Colonic mucosa (tissue), 4 donors: ENCODE measurements at regions not wholly inside any gene's neighbourhood (a gene's known extent, or its start where the extent isn't known, plus 50 kb on each side); places are given as distances from the start of the nearest gene placed in this dataset.

Experiments
- DNase-seq: peaks from one replicate; pipeline ENCODE4 v3.0.0-alpha.2; 2020
- H3K27ac ChIP-seq: fragments of 200-600 bp; one replicate; pipeline ENCODE4 v1.8.0; 2021
- H3K27me3 ChIP-seq: fragments of 200-600 bp; one replicate; pipeline ENCODE4 v1.8.0; 2021
- H3K36me3 ChIP-seq: fragments of 200-600 bp; one replicate; pipeline ENCODE4 v1.8.0; 2021
- H3K4me1 ChIP-seq: fragments of 200-600 bp; one replicate; pipeline ENCODE4 v1.8.0; 2021; ENCODE audit warnings: mild to moderate bottlenecking
- H3K4me3 ChIP-seq: fragments of 200-600 bp; one replicate; pipeline ENCODE4 v1.8.0; 2021
- H3K9ac ChIP-seq, 2 donors: one replicate each; pipeline ENCODE4 v1.7.0; 2013; ENCODE audit warnings: control low read depth in 2 of 2, low read depth in 2 of 2, low read length in 2 of 2
- H3K9me3 ChIP-seq: fragments of 200-600 bp; one replicate; pipeline ENCODE4 v1.8.0; 2021
- intact Hi-C: fragments of 100-400 bp; cut with DNase I; formaldehyde crosslinking; loops from one replicate; pipeline ENCODE4 v1.14.1; 2022
- TF ChIP-seq, protein P1 (sequence below): fragments of 200-600 bp; IDR thresholded peaks from one replicate; pipeline ENCODE4 v1.8.0; 2022; ENCODE audit warnings: antibody characterized with exemption, mild to moderate bottlenecking
- donor health status: healthy.
- donor health status: DM: no; HTN: no; CAD: no.
- donor health status: DM: no; HTN: no; CAD: no.

DNA sequence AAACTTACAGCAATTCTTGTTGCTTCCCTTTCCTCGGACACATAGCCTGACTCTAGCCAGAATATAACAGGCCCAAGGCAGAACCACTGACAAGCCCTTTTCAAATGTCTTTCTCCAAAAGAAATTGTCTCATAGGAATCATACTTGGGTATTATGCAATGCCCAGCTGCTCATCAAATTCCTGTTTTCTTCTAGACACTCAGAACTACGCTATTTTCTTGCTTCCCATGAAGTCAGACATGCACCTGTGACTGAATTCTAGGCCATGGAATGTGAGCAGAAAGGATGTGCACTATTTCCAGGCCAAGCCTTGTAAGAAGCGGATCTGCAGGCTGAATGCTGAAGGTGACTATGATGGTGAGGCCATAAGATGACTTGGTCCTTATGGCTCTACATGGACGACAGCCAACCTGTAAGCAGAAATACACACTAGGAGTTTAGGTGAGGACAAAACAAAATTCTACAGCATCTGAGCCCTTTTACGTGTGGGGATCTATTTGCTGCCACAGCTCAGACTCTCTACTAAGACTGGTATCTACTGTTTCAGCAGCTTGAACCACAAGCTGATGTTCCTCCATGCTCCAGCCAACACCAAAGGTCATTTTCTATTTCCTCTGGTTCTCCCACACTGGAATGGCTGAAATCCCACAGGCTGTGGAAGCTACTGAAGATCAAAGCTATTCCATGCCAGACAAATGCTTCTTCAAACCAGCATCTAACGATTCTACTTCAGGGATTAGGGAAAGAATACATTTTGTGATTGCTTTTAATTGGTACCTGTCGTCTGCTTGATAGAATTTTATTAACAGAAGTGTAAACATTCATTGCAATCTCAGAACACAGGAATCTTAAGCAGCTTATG lies 378.7 kb downstream of the RBM43 start:
- TF ChIP-seq, protein P1, sequence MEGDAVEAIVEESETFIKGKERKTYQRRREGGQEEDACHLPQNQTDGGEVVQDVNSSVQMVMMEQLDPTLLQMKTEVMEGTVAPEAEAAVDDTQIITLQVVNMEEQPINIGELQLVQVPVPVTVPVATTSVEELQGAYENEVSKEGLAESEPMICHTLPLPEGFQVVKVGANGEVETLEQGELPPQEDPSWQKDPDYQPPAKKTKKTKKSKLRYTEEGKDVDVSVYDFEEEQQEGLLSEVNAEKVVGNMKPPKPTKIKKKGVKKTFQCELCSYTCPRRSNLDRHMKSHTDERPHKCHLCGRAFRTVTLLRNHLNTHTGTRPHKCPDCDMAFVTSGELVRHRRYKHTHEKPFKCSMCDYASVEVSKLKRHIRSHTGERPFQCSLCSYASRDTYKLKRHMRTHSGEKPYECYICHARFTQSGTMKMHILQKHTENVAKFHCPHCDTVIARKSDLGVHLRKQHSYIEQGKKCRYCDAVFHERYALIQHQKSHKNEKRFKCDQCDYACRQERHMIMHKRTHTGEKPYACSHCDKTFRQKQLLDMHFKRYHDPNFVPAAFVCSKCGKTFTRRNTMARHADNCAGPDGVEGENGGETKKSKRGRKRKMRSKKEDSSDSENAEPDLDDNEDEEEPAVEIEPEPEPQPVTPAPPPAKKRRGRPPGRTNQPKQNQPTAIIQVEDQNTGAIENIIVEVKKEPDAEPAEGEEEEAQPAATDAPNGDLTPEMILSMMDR = no peak
- DNase-seq = no peak

DNA sequence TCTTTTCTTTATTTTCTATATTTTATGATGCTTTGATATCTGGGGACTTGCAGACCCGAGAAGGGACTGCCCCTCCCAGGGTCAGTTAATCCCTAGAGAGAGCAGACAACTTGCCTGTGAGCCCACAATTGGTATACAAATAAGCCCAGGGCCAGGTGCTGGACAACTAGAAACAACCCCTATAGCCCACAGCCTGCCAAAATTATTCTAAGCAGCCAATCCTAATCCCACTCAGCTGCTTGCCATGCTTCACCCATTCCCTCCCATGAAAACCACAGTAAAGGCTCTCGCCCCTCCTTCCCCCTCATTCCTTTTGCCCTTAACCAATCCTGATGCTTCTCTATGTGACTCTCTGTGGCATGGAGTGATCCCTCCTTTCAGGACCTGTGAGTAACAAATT lies 380.7 kb downstream of the RBM43 start:
- Histone ChIP-seq H3K9me3 (no peaks in the 10 kb centered on the region), H3K4me1 (no peaks in the 10 kb centered on the region), H3K27ac (no peak overlapping the region), H3K27me3 (no peaks in the 10 kb centered on the region), H3K36me3 (no peaks in the 10 kb centered on the region), H3K4me3 (no peak overlapping the region), H3K9ac (no peak overlapping the region)
- intact Hi-C loops = no loop called here
- DNase-seq = no peak
- TF ChIP-seq, protein P1 = no peak

More for the DNA sequence above, 378.7 kb downstream of the RBM43 start:
- Histone ChIP-seq H3K36me3 (no peaks in the 10 kb centered on the region), H3K4me1 (no peaks in the 10 kb centered on the region), H3K9me3 (no peaks in the 10 kb centered on the region), H3K27me3 (no peaks in the 10 kb centered on the region), H3K9ac (no peak overlapping the region), H3K27ac (no peak overlapping the region), H3K4me3 (no peak overlapping the region)
- intact Hi-C loops = no loop called here

DNA sequence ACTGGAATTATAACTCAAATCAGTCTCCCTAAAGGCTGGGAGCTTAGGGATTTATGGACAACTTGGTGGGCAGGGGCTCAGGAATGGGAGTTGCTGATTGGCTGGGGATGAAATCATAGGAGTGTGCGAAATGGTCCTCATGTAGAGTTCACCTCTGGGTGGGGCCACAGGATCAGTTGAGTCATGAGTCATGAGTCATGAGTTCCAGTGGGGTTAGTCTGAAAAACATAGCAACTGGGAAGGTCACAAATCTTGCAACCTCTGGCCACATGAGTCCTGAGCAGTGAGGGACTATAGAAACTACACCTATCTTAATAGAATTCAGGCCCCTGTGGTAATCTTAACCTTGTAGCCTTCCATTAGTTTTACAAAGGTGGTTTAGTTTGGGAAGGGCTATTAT lies 383.3 kb downstream of the RBM43 start:
- DNase-seq = no peak
- Histone ChIP-seq H3K36me3 (no peaks in the 10 kb centered on the region), H3K9ac (no peak overlapping the region), H3K27me3 (no peaks in the 10 kb centered on the region), H3K9me3 (no peaks in the 10 kb centered on the region), H3K27ac (no peak overlapping the region), H3K4me3 (no peak overlapping the region), H3K4me1 (no peaks in the 10 kb centered on the region)
- TF ChIP-seq, protein P1 = no peak
- intact Hi-C loops = no loop called here

DNA sequence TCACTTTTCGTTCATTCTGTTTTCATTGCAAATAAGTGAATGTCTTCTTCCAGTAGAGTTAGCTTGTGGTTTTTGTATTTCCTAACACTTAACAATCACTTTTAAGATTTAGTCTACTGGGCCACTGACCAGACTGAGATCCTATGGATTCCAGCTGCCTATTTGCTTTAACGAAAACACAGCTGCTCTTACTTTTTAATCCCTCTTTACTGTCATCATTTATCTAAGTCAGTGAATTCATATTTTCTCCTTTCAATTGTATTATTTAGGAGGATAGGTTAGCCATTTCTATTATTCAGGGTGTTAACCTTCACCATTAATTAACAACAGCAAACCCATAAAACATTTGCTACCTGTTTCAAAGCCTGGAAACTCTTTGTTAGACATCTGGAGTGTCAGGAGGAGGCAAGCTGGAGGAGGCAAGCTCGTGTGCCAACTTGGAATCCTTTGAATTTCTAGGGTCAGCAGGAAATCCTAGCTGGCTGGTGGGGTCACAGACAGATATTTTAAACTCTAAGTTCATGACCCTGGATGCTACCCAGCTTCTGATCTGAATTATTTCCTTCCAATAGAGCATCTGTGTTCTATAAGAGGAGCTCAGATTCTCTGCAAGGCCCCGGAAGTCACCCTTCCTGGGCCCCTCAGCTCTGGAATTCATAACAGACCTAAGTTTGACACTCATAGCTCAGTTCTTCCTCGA lies 385.3 kb downstream of the RBM43 start:
- no peaks in the 10 kb centered on the region for H3K9me3 ChIP-seq
- TF ChIP-seq, protein P1 = no peak
- no peak overlapping the region for H3K9ac ChIP-seq

DNA sequence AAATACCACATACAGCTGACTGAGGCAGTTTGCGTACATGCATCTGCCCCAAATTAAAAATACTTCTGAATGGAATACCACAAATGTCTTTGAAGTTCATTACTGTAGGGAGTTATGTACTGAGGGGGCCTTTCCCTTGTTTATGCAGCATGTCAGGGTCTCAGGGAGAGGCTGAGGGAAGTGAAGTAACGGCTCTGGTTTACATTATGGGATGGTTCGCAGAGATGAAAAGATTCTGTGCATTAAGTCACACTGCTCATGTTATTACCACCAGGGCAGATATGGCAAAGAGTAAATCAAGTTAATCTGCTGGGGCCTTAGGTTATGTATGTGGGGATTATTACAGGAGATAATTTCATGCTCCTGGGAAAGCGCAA lies 385.9 kb upstream of the RND3 start:
- H3K27ac ChIP-seq = no peak overlapping the region
- H3K4me3 ChIP-seq = no peak overlapping the region
- intact Hi-C loops = no loop called here
- H3K4me1 ChIP-seq = no peaks in the 10 kb centered on the region
- no peak overlapping the region for H3K9ac ChIP-seq
- TF ChIP-seq, protein P1 = no peak
- H3K9me3 ChIP-seq = no peaks in the 10 kb centered on the region
- H3K36me3 ChIP-seq = no peaks in the 10 kb centered on the region
- no peaks in the 10 kb centered on the region for H3K27me3 ChIP-seq
- DNase-seq = no peak

More for the DNA sequence above, 385.3 kb downstream of the RBM43 start:
- no peak overlapping the region for H3K4me3 ChIP-seq
- H3K36me3 ChIP-seq = no peaks in the 10 kb centered on the region
- DNase-seq = no peak
- H3K4me1 ChIP-seq = no peaks in the 10 kb centered on the region
- H3K27ac ChIP-seq = no peak overlapping the region
- no peaks in the 10 kb centered on the region for H3K27me3 ChIP-seq
- intact Hi-C loops = no loop called here
